ENCODE measurements at regions not wholly inside any gene's neighbourhood (a gene's known extent, or its start where the extent isn't known, plus 50 kb on each side); places are given as distances from the start of the nearest gene placed in this dataset.

DNA sequence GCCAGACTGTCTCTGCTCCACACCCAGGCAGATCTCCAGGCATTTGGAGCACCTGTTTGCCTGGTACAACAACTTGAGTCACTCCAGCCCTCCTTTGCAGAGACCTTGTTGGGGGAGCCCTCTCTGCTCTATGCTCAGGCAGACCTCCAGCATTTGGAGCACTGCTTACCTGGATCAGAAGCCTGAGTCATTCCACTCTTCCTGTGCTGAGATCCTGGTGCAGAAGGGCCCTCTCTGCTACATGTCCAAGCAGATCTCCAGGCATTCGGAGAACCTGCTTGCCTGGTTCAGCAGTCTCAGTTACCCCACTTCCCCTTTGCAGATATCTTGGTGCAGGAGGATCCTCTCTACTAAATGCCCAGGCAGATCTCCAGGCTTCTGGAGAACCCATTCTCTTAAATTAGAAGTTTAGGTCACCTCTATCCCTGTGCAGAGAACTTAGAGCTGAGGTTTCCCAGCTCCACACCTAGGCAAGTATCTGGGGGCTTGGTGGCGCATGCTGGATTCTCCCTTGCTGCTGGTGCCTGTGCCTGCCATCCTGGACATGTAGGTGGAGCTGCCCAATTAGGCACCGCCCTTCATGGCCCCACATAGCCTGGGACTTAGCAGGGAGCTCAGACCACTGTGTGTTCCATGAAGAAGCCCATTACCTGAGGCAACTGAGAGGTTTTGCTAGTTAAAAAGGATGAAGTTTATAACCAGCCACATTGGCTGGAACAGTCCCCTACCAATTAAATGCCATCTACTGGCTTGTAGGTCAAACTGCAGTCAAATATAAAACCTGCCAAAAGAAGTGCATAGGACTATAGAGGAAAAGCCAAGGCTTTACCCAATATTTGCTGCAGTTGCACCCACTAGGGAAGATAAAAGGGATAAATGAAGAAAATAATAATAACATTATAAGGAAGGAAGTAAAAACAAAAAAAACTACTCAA is 97.6 kb upstream of the SLITRK6 start:
- DNase-seq (ENCODE audit: low read depth) = no peak

DNA sequence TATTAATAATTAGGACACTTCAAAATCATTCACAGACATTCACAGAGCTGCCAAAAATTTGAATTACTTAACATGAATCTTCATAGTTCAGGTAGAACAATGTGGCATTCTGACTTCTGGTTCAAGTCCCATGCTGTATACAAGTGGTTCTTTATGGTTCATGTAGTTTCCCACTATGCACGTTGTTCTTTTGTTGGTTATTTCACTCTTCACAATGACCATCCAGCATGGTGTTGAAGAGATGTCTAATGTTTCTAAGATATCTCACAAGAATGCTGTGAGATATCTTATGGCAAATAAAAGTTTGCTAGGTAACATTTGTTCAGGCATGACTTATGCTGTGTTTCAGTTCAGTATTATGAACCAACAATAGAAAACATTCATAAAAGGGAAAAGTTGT is 88.2 kb upstream of the SLITRK6 start:
- no peak for DNase-seq (ENCODE audit: low read depth)

DNA sequence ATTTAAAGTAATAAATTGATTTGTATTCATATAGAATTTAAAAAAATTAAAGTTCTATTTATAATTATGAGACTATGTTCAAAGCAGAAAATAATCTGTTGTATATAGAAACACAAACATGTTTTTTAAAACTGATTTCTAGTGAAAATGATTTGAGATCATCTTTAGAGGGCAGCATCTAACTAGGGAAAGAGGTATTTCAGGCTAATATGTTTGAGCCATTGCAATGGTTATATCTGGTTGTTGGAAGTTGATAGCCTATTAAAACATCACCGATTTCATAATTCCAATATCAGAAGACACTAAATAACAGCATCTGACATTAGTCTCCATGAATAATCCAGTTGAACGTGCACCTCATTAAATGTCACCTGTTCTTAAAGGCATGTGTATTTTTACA is 79.8 kb upstream of the SLITRK6 start:
- DNase-seq (ENCODE audit: low read depth) = no peak

DNA sequence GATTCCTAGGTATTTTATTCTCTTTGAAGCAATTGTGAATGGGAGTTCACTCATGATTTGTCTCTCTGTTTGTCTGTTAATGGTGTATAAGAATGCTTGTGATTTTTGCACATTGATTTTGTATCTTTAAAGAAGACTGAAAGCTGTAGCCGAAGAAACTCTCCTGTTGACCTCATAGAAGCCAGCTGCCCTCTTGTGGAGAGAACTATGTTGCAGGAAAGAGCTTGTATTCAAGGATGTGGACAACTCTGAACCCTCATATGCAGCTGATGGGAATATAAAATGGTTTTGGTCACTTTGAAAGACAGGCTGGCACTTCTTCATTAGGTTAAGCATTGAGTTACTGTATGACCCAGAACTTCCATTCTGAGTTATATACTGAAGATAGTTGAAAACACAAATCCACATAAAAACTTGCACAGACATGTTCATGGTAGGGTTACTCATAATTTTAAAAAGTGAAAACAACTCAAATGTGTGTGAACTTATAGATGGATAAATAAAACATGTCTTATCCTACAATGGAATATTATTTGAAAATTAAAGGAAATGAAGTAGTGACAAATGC is 65.8 kb upstream of the SLITRK6 start:
- no peak for DNase-seq (ENCODE audit: low read depth)

DNA sequence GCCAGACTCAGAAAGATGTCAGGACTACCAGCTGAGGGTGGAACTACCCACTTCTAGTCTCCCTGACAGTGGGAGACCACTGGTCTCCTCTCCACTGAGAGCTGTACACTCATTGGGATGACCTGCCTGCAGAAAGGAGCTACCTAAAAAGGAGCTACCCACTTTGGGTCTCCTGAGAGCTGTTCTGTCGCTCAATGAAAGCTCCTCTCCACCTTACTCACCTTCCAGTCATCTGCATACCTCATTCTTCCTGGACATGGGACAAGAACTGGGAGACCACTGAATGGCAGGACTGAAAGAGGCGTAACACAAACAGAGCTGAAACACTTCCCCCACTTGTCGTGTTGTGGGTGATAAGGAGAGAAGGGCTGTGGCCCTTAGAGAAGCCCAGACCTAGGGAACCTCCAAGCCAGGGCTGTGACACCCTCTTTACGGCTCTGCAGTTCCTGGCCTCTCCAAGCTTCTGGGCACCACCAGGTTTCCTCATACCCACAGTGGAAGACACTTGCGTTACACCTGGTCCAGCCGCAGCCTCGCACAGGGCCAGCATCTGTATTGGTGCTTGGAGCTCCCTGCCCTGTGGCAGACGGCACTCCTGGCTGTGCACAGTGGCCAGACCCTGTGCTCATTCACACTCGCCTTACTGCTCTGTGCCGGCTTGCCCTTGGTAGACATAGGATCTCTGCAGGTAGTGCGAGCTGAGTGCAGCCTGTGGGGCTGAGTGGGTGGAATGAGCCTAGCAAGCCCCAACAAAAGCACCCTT is 54.9 kb upstream of the SLITRK6 start:
- DNase-seq (ENCODE audit: low read depth) = no peak

DNA sequence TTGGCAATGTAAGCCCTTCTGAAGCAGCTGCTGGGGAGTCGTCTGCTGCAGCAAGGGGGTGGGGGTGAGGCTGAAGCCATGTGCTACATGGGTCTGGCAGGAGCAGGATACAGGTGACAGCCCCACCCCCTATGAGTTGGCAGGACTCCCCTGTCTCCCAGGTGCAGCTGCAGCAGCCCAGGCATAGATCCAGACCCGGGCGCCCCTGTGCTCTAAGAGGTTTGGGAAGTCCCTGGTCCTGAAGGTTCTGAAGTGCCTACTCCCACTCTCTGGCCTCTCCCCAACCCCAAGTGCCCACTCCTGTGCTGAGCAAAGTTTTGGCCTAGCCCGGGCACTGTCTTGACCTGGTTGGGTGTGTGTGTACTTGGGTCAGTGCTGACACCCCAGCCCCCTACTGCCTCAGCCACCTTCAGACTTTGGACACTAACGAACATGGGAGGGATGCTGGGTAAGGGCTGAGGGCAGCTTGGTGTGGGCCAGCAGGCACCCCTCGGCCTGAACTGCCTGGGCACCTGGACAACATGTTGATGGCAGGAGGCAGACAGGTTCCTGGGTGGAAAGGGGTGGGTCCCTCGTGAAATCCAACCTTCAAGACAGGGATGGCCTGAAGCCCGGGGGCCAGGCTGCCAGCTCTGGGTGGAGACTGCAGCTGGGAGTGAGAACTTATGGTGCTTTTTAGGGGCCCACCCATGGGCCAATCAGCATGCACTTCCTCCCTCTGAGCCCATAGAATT is 54.1 kb upstream of the SLITRK6 start:
- no peak for DNase-seq (ENCODE audit: low read depth)

Measured in myocyte (in vitro differentiated cells).